Body of pancreas (tissue), 4 donors: ENCODE measurements at regions not wholly inside any gene's neighbourhood (a gene's known extent, or its start where the extent isn't known, plus 50 kb on each side); places are given as distances from the start of the nearest gene placed in this dataset.

Experiments
- ATAC-seq: fragments of 150-250 bp; one replicate; pipeline ENCODE4 v1.9.1; 2016
- DNase-seq, 4 donors: peaks; one replicate each; pipeline ENCODE4 v3.0.0-alpha.2; 2019
- H3K27ac ChIP-seq, 4 donors: fragments of 200-600 bp; sonication (generic); 1 replicate in 3 of 4; 2 replicates in 1 of 4; pipeline versions ENCODE4 v1.5.1 to v1.6.1; 2016 to 2019; ENCODE audit warnings: mild to moderate bottlenecking in 1 of 4, mixed read lengths in 1 of 4, moderate library complexity in 1 of 4
- H3K27me3 ChIP-seq, 2 donors: fragments of 200-600 bp; sonication (generic); one replicate each; pipeline ENCODE4 v1.6.0; 2016; ENCODE audit warnings: mild to moderate bottlenecking in 1 of 2
- H3K36me3 ChIP-seq, 2 donors: fragments of 200-600 bp; sonication (generic); replicated peaks in 1 of 2; 2 replicates each; pipeline ENCODE4 v1.5.1; 2016; ENCODE audit warnings: low read depth in 2 of 2; ENCODE audit not compliant: insufficient read depth in 1 of 2
- H3K4me1 ChIP-seq: fragments of 200-600 bp; sonication (generic); one replicate; pipeline ENCODE4 v1.6.0; 2016
- H3K4me3 ChIP-seq, 2 donors: fragments of 200-600 bp; sonication (generic); 1 replicate in 1 of 2; 2 replicates in 1 of 2; pipeline ENCODE4 v1.5.1; 2016 to 2019
- H3K9me3 ChIP-seq, 3 donors: fragments of 200-600 bp; sonication (generic); 1 replicate in 2 of 3; 2 replicates in 1 of 3; pipeline ENCODE4 v1.5.1; 2016
- POLR2A ChIP-seq, 3 donors: fragments of 450-650 bp; IDR thresholded peaks; one replicate each; pipeline ENCODE4 v1.6.1; 2016; ENCODE audit warnings: antibody characterized with exemption in 3 of 3, mild to moderate bottlenecking in 2 of 3
- WGBS, 2 donors: methylation state at CpG; one replicate each; pipeline ENCODE4 v1.1.5; 2017; 5-methylcytosine and 5-hydroxymethylcytosine counted together
- intact Hi-C: fragments of 100-400 bp; cut with DNase I; formaldehyde crosslinking; loops from one replicate; pipeline ENCODE4 v1.15.1; 2023
- TF ChIP-seq, protein P1 (sequence below), 7 experiments: fragments of 450-650 bp in 4 of 7; fragments of 200-600 bp in 3 of 7; sonication (generic) in 3 of 7; IDR thresholded peaks; one replicate each; pipeline ENCODE4 v1.5.1; 2016 to 2019; ENCODE audit warnings: antibody characterized with exemption in 7 of 7

DNA sequence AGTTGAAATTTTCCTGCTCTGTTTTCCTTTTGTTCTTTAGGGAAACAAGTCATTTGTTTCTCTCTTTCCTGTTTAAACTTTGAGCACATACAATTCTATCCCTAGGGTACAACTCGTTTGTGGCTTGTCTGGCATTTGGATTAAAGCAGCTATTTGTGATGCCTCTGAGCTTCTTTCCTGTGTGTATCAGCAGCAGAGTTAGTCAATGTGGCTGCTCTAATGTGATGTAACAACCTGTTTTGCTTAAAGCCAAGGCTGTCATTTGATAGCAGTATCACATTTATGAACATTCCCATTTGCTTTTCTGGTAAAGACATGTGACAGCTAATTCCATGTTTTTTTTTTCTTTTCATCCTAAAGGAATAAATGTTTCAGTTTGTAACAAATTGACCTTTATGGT is 314.3 kb upstream of the CHD1 start:
- TF ChIP-seq POLR2A (IDR thresholded peaks at IDR 0.05): no peak
- TF ChIP-seq, protein P1, sequence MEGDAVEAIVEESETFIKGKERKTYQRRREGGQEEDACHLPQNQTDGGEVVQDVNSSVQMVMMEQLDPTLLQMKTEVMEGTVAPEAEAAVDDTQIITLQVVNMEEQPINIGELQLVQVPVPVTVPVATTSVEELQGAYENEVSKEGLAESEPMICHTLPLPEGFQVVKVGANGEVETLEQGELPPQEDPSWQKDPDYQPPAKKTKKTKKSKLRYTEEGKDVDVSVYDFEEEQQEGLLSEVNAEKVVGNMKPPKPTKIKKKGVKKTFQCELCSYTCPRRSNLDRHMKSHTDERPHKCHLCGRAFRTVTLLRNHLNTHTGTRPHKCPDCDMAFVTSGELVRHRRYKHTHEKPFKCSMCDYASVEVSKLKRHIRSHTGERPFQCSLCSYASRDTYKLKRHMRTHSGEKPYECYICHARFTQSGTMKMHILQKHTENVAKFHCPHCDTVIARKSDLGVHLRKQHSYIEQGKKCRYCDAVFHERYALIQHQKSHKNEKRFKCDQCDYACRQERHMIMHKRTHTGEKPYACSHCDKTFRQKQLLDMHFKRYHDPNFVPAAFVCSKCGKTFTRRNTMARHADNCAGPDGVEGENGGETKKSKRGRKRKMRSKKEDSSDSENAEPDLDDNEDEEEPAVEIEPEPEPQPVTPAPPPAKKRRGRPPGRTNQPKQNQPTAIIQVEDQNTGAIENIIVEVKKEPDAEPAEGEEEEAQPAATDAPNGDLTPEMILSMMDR (IDR thresholded peaks at IDR 0.05): no peak
- Histone ChIP-seq H3K36me3 (no peaks in the 10 kb centered on the region), H3K4me1 (no peaks in the 10 kb centered on the region), H3K27ac (no peak overlapping the region), H3K4me3 (no peak overlapping the region), H3K9me3 (no peaks in the 10 kb centered on the region), H3K27me3 (no peaks in the 10 kb centered on the region)
- DNase-seq (no peak), ATAC-seq (no peak)
- 3 to 11% methylated on average over 1 of the region's 1 CpG for WGBS, 2 donors
- intact Hi-C loops: no loop called here

DNA sequence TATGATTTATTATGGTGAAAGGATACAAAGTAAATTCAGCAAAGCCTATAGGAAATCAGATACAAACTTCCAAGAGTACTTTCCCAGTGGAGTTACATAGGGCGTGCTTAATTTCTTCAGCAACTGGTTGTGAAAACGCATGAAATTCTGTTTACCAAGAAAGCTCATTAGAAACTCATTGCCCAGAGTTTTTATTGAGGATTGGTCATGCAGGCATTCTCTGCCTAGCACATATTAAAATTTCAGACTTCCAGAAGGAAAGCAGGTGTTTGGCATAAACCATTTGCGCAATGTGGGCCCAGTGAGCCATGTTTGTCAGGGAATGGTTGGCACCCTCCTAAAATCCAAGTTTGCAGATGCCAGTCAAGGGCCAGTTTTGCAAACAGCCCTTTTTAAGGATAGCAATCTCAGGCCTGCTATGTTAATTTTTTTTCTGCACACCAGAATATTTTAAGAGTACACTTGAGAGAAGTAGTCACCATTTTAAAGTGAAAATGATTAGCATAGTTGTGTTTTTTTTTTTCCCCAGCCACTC is 311.1 kb upstream of the CHD1 start:
- WGBS, 2 donors: 82 to 88% methylated on average over 3 of the region's 3 CpGs
- no peaks in the 10 kb centered on the region for H3K9me3 ChIP-seq
- ATAC-seq (no peak), DNase-seq (no peak)
- no peak overlapping the region for H3K27ac ChIP-seq
- H3K4me1 ChIP-seq: no peaks in the 10 kb centered on the region
- H3K4me3 ChIP-seq: no peak overlapping the region
- no peaks in the 10 kb centered on the region for H3K36me3 ChIP-seq
- TF ChIP-seq, protein P1 (IDR thresholded peaks at IDR 0.05): no peak
- no peak for TF ChIP-seq POLR2A (IDR thresholded peaks at IDR 0.05)
- H3K27me3 ChIP-seq: no peaks in the 10 kb centered on the region
- intact Hi-C loops: no loop called here

DNA sequence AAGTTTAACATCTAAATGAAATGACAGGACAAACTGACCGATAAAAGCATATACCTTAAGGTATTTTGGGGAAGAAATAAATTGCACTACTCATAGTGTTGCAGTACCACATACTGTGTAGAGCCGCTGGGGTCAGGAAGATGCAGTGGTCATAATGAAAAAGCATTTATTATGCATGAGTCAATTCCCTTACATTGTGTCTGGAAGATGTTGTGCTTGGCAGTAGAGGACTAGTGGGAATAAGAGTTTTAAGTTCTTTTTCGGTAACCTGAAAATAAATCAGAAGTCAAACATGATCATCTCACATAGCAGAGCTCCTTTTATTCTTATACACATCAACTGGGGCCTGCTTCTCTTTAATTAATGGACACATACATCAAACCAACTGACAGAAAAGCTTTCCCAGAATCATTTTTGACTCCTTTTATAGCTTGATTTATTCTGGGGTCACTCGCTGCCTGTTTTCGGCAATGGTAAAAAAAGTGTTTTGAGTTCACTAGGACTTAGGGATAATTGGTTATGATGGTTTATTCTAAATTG is 262.5 kb upstream of the CHD1 start:
- WGBS, 2 donors: 70 to 74% methylated on average over 5 of the region's 5 CpGs
- Histone ChIP-seq H3K9me3 (peaks cover 0 to under 1% (median 0%) of the 10 kb centered on the region in 3 donors), H3K27ac (no peak overlapping the region), H3K4me3 (no peak overlapping the region), H3K4me1 (no peaks in the 10 kb centered on the region), H3K36me3 (no peaks in the 10 kb centered on the region), H3K27me3 (no peaks in the 10 kb centered on the region)
- DNase-seq: no peak
- ATAC-seq: no peak
- intact Hi-C loops: no loop called here
- no peak for TF ChIP-seq POLR2A (IDR thresholded peaks at IDR 0.05)
- TF ChIP-seq, protein P1 (IDR thresholded peaks at IDR 0.05): no peak

DNA sequence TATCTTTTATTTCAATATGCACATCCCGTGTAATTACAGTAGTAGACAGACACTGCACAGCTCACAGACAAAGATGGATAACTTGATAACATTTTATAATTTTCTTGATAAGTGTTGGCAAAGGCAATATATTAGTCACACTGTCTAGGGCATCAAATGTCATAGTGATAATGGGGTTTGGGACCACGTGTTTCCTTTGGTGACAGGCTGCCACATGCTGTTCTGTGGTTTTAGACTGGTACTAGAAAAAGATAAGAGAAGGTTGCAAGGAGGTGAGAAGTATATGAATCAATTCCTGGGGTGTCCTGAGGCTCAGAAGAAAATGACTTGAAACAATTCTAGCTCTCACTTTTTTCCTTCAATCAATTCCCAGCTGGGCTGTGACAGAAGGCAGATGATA is 258.8 kb upstream of the CHD1 start:
- no peaks in the 10 kb centered on the region for H3K4me1 ChIP-seq
- H3K27me3 ChIP-seq: no peaks in the 10 kb centered on the region
- TF ChIP-seq POLR2A (IDR thresholded peaks at IDR 0.05): no peak
- TF ChIP-seq, protein P1 (IDR thresholded peaks at IDR 0.05): no peak
- no peak for ATAC-seq
- DNase-seq: no peak
- no peaks in the 10 kb centered on the region for H3K9me3 ChIP-seq
- H3K27ac ChIP-seq: no peak overlapping the region
- intact Hi-C loops: no loop called here
- 37 to 38% methylated on average over 2 of the region's 2 CpGs for WGBS, 2 donors
- no peaks in the 10 kb centered on the region for H3K36me3 ChIP-seq
- no peak overlapping the region for H3K4me3 ChIP-seq

DNA sequence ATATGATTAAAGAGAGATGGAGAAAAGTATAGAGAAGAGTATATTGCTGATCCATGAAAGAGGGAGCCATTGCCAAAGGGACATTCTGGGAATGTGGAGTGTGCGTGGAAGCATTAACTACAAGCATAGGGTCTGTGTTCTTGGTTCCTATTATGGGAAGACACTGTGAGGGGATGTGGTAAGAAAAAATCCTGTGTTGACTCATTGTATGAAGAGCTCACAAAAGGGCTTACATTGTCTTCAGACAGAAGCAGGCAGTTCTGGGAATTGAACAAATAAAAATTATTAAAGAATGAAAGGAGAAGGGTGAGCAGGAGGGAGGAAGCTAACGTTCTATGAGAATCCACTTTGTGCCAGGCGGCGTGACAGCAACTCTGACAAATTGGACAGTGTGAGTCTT is 250.4 kb upstream of the CHD1 start:
- Histone ChIP-seq H3K27me3 (no peaks in the 10 kb centered on the region), H3K36me3 (no peaks in the 10 kb centered on the region), H3K9me3 (no peaks in the 10 kb centered on the region), H3K4me3 (no peak overlapping the region), H3K27ac (no peak overlapping the region), H3K4me1 (no peaks in the 10 kb centered on the region)
- no peak for ATAC-seq
- no peak for DNase-seq
- TF ChIP-seq, protein P1 (IDR thresholded peaks at IDR 0.05): no peak
- TF ChIP-seq POLR2A (IDR thresholded peaks at IDR 0.05): no peak
- intact Hi-C loops: no loop called here
- 69 to 73% methylated on average over 4 of the region's 4 CpGs for WGBS, 2 donors
